Gastrocnemius medialis (tissue), 4 donors: ENCODE measurements at regions not wholly inside any gene's neighbourhood (a gene's known extent, or its start where the extent isn't known, plus 50 kb on each side); places are given as distances from the start of the nearest gene placed in this dataset.

Experiments
- CTCF ChIP-seq, 5 experiments: fragments of 450-650 bp in 3 of 5; fragments of 200-600 bp in 2 of 5; sonication (generic) in 2 of 5; IDR thresholded peaks in 4 of 5; conservative IDR thresholded peaks in 1 of 5; 1 replicate in 4 of 5; 2 replicates in 1 of 5; pipeline ENCODE4 v1.5.1; 2016 to 2019; ENCODE audit warnings: antibody characterized with exemption in 5 of 5, mild to moderate bottlenecking in 3 of 5, moderate library complexity in 3 of 5
- POLR2A ChIP-seq, 2 donors: fragments of 450-650 bp; IDR thresholded peaks; one replicate each; pipeline ENCODE4 v1.6.1; 2017; ENCODE audit warnings: antibody characterized with exemption in 2 of 2, mild to moderate bottlenecking in 2 of 2, moderate library complexity in 2 of 2

GRCh38 chr12:67082221-67082620 is 186.9 kb upstream of the CAND1 start:
- no peak for TF ChIP-seq CTCF (IDR thresholded peaks at IDR 0.05 in 4 of 5, conservative IDR thresholded peaks at IDR 0.05 in 1 of 5)
- TF ChIP-seq POLR2A (IDR thresholded peaks at IDR 0.05), result no peak
